Endothelial cell of umbilical vein (primary cell): ENCODE measurements at regions not wholly inside any gene's neighbourhood (a gene's known extent, or its start where the extent isn't known, plus 50 kb on each side); places are given as distances from the start of the nearest gene placed in this dataset.

Source experiments
- BruUV-seq: library from RNA; stranded (reverse); fragments of 400-500 nt; replicated peaks from 2 replicates; lab custom pipeline; 2021; lab: Mats Ljungman, UMichigan
- CTCF ChIA-PET: fragments of 300-600, 350-600 bp; sonication (Branson Sonifier 250); formaldehyde crosslinking; loops from one replicate; lab custom pipeline; 2021; ENCODE audit warnings: antibody characterized with exemption, inconsistent platforms; lab: Charles Lee
- POLR2A ChIA-PET: fragments of 300-600, 350-600 bp; sonication (Branson Sonifier 250); formaldehyde crosslinking; loops from one replicate; lab custom pipeline; 2021; ENCODE audit warnings: antibody characterized with exemption, inconsistent platforms; lab: Charles Lee
- DNase-seq: peaks from one replicate; pipeline ENCODE4 v3.0.0-alpha.2; 2011; ENCODE audit warnings: low read depth, low spot score
- FAIRE-seq: peaks from 2 replicates; lab custom pipeline; 2011; peaks lifted over from hg19 to GRCh38; lab: Jason Lieb, UNC
- H2AFZ ChIP-seq: 2 replicates; pipeline ENCODE4 v1.6.0; 2012; ENCODE audit warnings: low read depth, low read length, control low read depth, inconsistent platforms
- H3K27ac ChIP-seq: 2 replicates; pipeline ENCODE4 v1.5.1; 2011; ENCODE audit warnings: low read depth, mild to moderate bottlenecking, control low read depth, low read length, moderate library complexity; ENCODE audit not compliant: insufficient read depth
- H3K27me3 ChIP-seq, 2 experiments: 2 replicates each; pipeline versions ENCODE4 v1.6.0 to v1.6.1; 2011; ENCODE audit warnings: low read length in 2 of 2, mixed read lengths in 1 of 2; ENCODE audit not compliant: control insufficient read depth in 2 of 2, insufficient read depth in 2 of 2
- H3K36me3 ChIP-seq, 2 experiments: 2 replicates in 1 of 2; 3 replicates in 1 of 2; pipeline ENCODE4 v1.5.1; 2011; ENCODE audit warnings: low read length in 2 of 2, mild to moderate bottlenecking in 1 of 2, moderate library complexity in 1 of 2; ENCODE audit not compliant: control insufficient read depth in 2 of 2, insufficient read depth in 2 of 2; ENCODE audit errors: extremely low read depth in 1 of 2
- H3K4me1 ChIP-seq: 3 replicates; pipeline ENCODE4 v1.5.1; 2011; ENCODE audit warnings: mild to moderate bottlenecking, low read length; ENCODE audit not compliant: control insufficient read depth, insufficient read depth; ENCODE audit errors: extremely low read depth
- H3K4me2 ChIP-seq: 2 replicates; pipeline ENCODE4 v1.6.1; 2011; ENCODE audit warnings: low read length, control low read depth, mixed read lengths; ENCODE audit not compliant: insufficient read depth
- H3K4me3 ChIP-seq, 3 experiments: fragments of 200-600 bp in 1 of 3; sonication (generic), shearing (Covaris generic) in 1 of 3; replicated peaks in 1 of 3; 2 replicates each; pipeline ENCODE4 v1.5.1; 2011 to 2016; ENCODE audit warnings: control low read depth in 3 of 3, low read length in 3 of 3, mild to moderate bottlenecking in 2 of 3, inconsistent platforms in 1 of 3, low read depth in 1 of 3, moderate library complexity in 1 of 3; ENCODE audit not compliant: insufficient read depth in 1 of 3
- H3K79me2 ChIP-seq: 2 replicates; pipeline ENCODE4 v1.6.0; 2012; ENCODE audit warnings: low read length, inconsistent platforms; ENCODE audit not compliant: control insufficient read depth, insufficient read depth
- H3K9ac ChIP-seq: replicated peaks from 2 replicates; pipeline ENCODE3; 2011; ENCODE audit warnings: low read length, control low read depth; ENCODE audit not compliant: insufficient read depth; ENCODE audit errors: extremely low read depth
- H3K9me1 ChIP-seq: replicated peaks from 3 replicates; pipeline ENCODE4 v1.6.0; 2011; ENCODE audit warnings: mild to moderate bottlenecking, low read length; ENCODE audit not compliant: control insufficient read depth, insufficient read depth; ENCODE audit errors: extremely low read depth
- H3K9me3 ChIP-seq: replicated peaks from 2 replicates; pipeline ENCODE4 v1.5.1; 2012; ENCODE audit warnings: low read length, inconsistent platforms; ENCODE audit not compliant: control insufficient read depth, insufficient read depth
- H4K20me1 ChIP-seq: replicated peaks from 2 replicates; pipeline ENCODE3; 2011; ENCODE audit warnings: mild to moderate bottlenecking, low read length; ENCODE audit not compliant: control insufficient read depth, insufficient read depth; ENCODE audit errors: extremely low read depth
- EZH2 ChIP-seq: IDR thresholded peaks from 2 replicates; pipeline ENCODE4 v1.6.1; 2012; ENCODE audit warnings: borderline replicate concordance, low read depth, mild to moderate bottlenecking, moderate library complexity, low read length, inconsistent platforms; ENCODE audit not compliant: severe bottlenecking
- FOS ChIP-seq: IDR thresholded peaks from 2 replicates; pipeline ENCODE4 v1.6.1; 2011; ENCODE audit warnings: mild to moderate bottlenecking, low read length, moderate library complexity, borderline replicate concordance; ENCODE audit not compliant: insufficient read depth
- JUN ChIP-seq: IDR thresholded peaks from 2 replicates; pipeline ENCODE4 v1.6.1; 2011; ENCODE audit warnings: borderline replicate concordance, low read depth; ENCODE audit not compliant: insufficient read length, insufficient read depth
- MAX ChIP-seq: IDR thresholded peaks from 2 replicates; pipeline ENCODE4 v1.6.1; 2011; ENCODE audit not compliant: insufficient read depth, insufficient read length
- MYC ChIP-seq: IDR thresholded peaks from one replicate; pipeline ENCODE4 v1.6.1; 2011; ENCODE audit warnings: mild to moderate bottlenecking, low read depth, low read length
- dilution Hi-C: fragments of 300-500 bp; cut with MboI; formaldehyde crosslinking; loops from one replicate; pipeline ENCODE4 v1.15.0; 2019; ENCODE audit warnings: low sequenced_read_pairs; ENCODE audit not compliant: extremely low pct_ligation_motif_present
- intact Hi-C: fragments of 100-400 bp; cut with micrococcal nuclease; formaldehyde crosslinking; loops from one replicate; pipeline ENCODE4 v1.10.0; 2022

- dilution Hi-C loops: no loop called here
- Histone ChIP-seq H3K9ac (no peak overlapping the region), H3K9me1 (no peaks in the 10 kb centered on the region), H4K20me1 (no peaks in the 10 kb centered on the region), H3K9me3 (no peaks in the 10 kb centered on the region), H3K36me3 (no peaks in the 10 kb centered on the region), H3K4me3 (no peak overlapping the region), H2AFZ (no peak overlapping the region), H3K4me2 (no peak overlapping the region), H3K27me3 (no peaks in the 10 kb centered on the region), H3K4me1 (no peaks in the 10 kb centered on the region), H3K27ac (no peak overlapping the region), H3K79me2 (no peaks in the 10 kb centered on the region)
- TF ChIP-seq MAX (no peak), MYC (no peak), FOS (no peak), JUN (no peak), EZH2 (no peak)
- no TSS peak for BruUV-seq
- POLR2A ChIA-PET: no interaction called here
- no peak for FAIRE-seq
- no peak for DNase-seq
- intact Hi-C loops: no loop called here
- CTCF ChIA-PET: no interaction called here
These were observed 53.2 kb upstream of the PDK4 start for GRCh38 chr7:95649546-95649945.

- no TSS peak for BruUV-seq
- DNase-seq (no peak), FAIRE-seq (no peak)
- Histone ChIP-seq H3K4me3 (no peak overlapping the region), H3K27ac (no peak overlapping the region), H3K9me1 (no peaks in the 10 kb centered on the region), H3K4me2 (no peak overlapping the region), H2AFZ (no peak overlapping the region), H3K9me3 (no peaks in the 10 kb centered on the region), H3K36me3 (no peaks in the 10 kb centered on the region), H3K27me3 (peaks cover 2 to 3% of the 10 kb centered on the region in 2 experiments), H3K9ac (no peak overlapping the region), H3K4me1 (no peaks in the 10 kb centered on the region), H3K79me2 (no peaks in the 10 kb centered on the region), H4K20me1 (no peaks in the 10 kb centered on the region)
- CTCF ChIA-PET: no interaction called here
- dilution Hi-C loops: no loop called here
- POLR2A ChIA-PET: no interaction called here
- intact Hi-C loops: no loop called here
- no peak for TF ChIP-seq MYC
- TF ChIP-seq FOS: no peak
These were observed 50.0 kb upstream of the PDK4 start for GRCh38 chr7:95646350-95646749.
